ENCODE measurements at regions not wholly inside any gene's neighbourhood (a gene's known extent, or its start where the extent isn't known, plus 50 kb on each side); places are given as distances from the start of the nearest gene placed in this dataset.

DNA sequence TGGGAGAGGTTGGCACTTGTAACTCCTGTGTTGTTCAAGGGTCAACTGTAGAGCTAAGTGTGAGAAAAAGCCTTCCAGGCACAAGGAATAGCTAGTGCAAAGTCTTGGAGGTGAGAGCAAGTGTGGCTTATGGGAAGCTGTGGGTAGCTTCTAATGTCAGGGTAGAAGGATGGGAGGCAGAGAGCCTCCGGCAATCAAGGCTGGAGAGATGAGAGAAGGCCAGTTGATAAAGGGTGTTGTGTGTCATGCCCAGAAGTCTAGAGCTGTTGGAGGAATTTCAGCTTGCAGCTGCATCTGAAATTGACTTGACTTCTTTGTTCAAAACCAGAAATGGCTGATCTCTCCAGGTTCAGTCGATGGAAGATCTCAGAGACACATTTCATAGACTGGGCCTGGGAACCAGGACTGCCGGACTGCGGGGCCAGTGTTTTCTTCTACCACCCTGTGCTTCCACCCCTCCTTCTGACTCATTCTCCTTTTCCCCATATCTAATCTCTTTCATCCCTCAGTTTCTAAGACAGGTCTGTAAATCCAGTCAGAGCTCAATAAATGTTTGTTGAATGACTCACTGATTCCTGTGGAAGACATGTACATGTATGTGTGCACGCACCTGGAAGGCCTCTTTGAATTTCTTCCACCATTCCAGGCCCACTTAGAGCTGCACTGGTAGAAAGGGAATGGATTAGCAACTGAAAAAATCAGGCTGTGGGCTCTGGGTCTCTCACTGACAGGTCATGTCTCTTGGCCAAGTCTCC, 67.8 kb upstream of the KLF4 start (continued):
- no peak for TF ChIP-seq ZNF274 (IDR thresholded peaks at IDR 0.05; ENCODE audit: low read depth, low read length)
- TF ChIP-seq CEBPB (IDR thresholded peaks at IDR 0.05; ENCODE audit: low read depth), result peak; percentile 59
- no peak for TF ChIP-seq EGR1 (IDR thresholded peaks at IDR 0.05; ENCODE audit: low read depth)
- TF ChIP-seq EZH2phosphoT487 (IDR thresholded peaks at IDR 0.05; ENCODE audit: borderline replicate concordance), result no peak
- TF ChIP-seq ELF1 (IDR thresholded peaks at IDR 0.05; ENCODE audit: borderline replicate concordance, low read depth), result no peak
- peak; percentile 90 for TF ChIP-seq CBX3 (IDR thresholded peaks at IDR 0.05; ENCODE audit: low read depth)
- TF ChIP-seq YY1 (IDR thresholded peaks at IDR 0.05; ENCODE audit: extremely low read depth, insufficient replicate concordance, low read depth, low read length), result no peak
- no peak for TF ChIP-seq EZH2 (IDR thresholded peaks at IDR 0.05)
- TF ChIP-seq, protein P1, sequence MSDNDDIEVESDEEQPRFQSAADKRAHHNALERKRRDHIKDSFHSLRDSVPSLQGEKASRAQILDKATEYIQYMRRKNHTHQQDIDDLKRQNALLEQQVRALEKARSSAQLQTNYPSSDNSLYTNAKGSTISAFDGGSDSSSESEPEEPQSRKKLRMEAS (IDR thresholded peaks at IDR 0.05), result peak; percentile 73
- no peak for TF ChIP-seq ZBTB33 (IDR thresholded peaks at IDR 0.05; ENCODE audit: extremely low read depth, insufficient replicate concordance, low read length)
- TF ChIP-seq TCF7L2 (IDR thresholded peaks at IDR 0.05; ENCODE audit: borderline replicate concordance, extremely low read depth, insufficient read depth, insufficient read length), result no peak

- intact Hi-C loops (cut with micrococcal nuclease), result no loop called here
- no peak for TF ChIP-seq TCF7L2 (IDR thresholded peaks at IDR 0.05; ENCODE audit: borderline replicate concordance, extremely low read depth, insufficient read depth, insufficient read length)
- no peaks in the 10 kb centered on the region for H3K9me2 ChIP-seq (ENCODE audit: insufficient read depth)
Measured at GRCh38 chr9:107554636-107555035, 65.1 kb upstream of the KLF4 start.

More at GRCh38 chr9:107554636-107555035, 65.1 kb upstream of the KLF4 start:
- Histone ChIP-seq H3K79me2 (ENCODE audit: insufficient read depth, low read length) (no peaks in the 10 kb centered on the region), H4K20me1 (ENCODE audit: insufficient read depth) (no peaks in the 10 kb centered on the region), H3K9me3 (ENCODE audit: control insufficient read depth in 1 of 2, insufficient read depth in 1 of 2, low read depth in 1 of 2, low read length in 2 of 2) (no peaks in the 10 kb centered on the region), H3K27ac (ENCODE audit: low read depth, low read length) (no peak overlapping the region), H3K27me3 (ENCODE audit: insufficient read depth, low read length) (no peaks in the 10 kb centered on the region), H3K4me2 (ENCODE audit: low read length) (no peak overlapping the region), H3K4me3 (replicated peaks in 1 of 2; ENCODE audit: low read depth in 1 of 2, low read length in 2 of 2) (no peak overlapping the region), H2AFZ (ENCODE audit: low read depth, low read length, poor library complexity, severe bottlenecking) (no peak overlapping the region), H3K4me1 (ENCODE audit: control insufficient read depth in 1 of 2, insufficient read depth in 2 of 2, low read length in 2 of 2) (peaks cover 9 to 28% of the 10 kb centered on the region in 2 experiments; a peak in 3 of 4 replicates), H3K36me3 (ENCODE audit: control insufficient read depth in 1 of 2, insufficient read depth in 2 of 2, low read length in 2 of 2) (no peaks in the 10 kb centered on the region), H3K9ac (ENCODE audit: low read length) (no peak overlapping the region)
- no peak for ATAC-seq
- RAD21 ChIA-PET (ENCODE audit: low non-redundant PET in 1 of 2, low total read pairs in 2 of 2, uncharacterized antibody in 2 of 2, unreplicated experiment in 2 of 2), result no interaction called here
- no peak for DNase-seq (ENCODE audit: low read depth, low spot score)
- CTCF ChIA-PET, result no interaction called here
- POLR2A ChIA-PET, result no interaction called here
- no TSS peak for BruUV-seq (replicated peaks)

Data from HCT116 (cell line).